Right kidney (tissue), 1 donor: ENCODE measurements at regions not wholly inside any gene's neighbourhood (a gene's known extent, or its start where the extent isn't known, plus 50 kb on each side); places are given as distances from the start of the nearest gene placed in this dataset.

Source experiments
- DNase-seq: peaks from one replicate; pipeline ENCODE4 v3.0.0-alpha.2; 2016

- DNase-seq = no peak
Measured at GRCh38 chr13:53204598-53204997, 176.0 kb downstream of the OLFM4 start.

- DNase-seq = no peak
Measured at GRCh38 chr13:53206455-53206854, 177.8 kb downstream of the OLFM4 start.

- DNase-seq = no peak
Measured at GRCh38 chr13:53207556-53207955, 178.9 kb downstream of the OLFM4 start.

- DNase-seq = no peak
Measured at GRCh38 chr13:53214433-53214832, 185.8 kb downstream of the OLFM4 start.

GRCh38 chr13:53215563-53215962, 186.9 kb downstream of the OLFM4 start:
- DNase-seq = no peak

- DNase-seq = no peak
Measured at GRCh38 chr13:53216773-53217172, 188.2 kb downstream of the OLFM4 start.

- no peak for DNase-seq
Measured at GRCh38 chr13:53217194-53217593, 188.6 kb downstream of the OLFM4 start.

- no peak for DNase-seq
Measured at GRCh38 chr13:53220038-53220437, 191.4 kb downstream of the OLFM4 start.

GRCh38 chr13:53237696-53238095, 209.1 kb downstream of the OLFM4 start:
- DNase-seq = no peak

GRCh38 chr13:53238261-53238660, 209.6 kb downstream of the OLFM4 start:
- DNase-seq = no peak

- DNase-seq = peak; percentile 17
Measured at GRCh38 chr13:53240401-53241025, 211.9 kb downstream of the OLFM4 start.

GRCh38 chr13:53241891-53242348, 213.3 kb downstream of the OLFM4 start:
- no peak for DNase-seq

- no peak for DNase-seq
Measured at GRCh38 chr13:53249236-53249635, 220.6 kb downstream of the OLFM4 start.

- DNase-seq = no peak
Measured at GRCh38 chr13:53250272-53250875, 221.8 kb downstream of the OLFM4 start.

GRCh38 chr13:53250977-53251376, 222.4 kb downstream of the OLFM4 start:
- no peak for DNase-seq

- no peak for DNase-seq
Measured at GRCh38 chr13:53254500-53254899, 225.9 kb downstream of the OLFM4 start.

GRCh38 chr13:53255795-53256194, 227.2 kb downstream of the OLFM4 start:
- no peak for DNase-seq

- DNase-seq = no peak
Measured at GRCh38 chr13:53260594-53260993, 232.0 kb downstream of the OLFM4 start.

- no peak for DNase-seq
Measured at GRCh38 chr13:53264751-53265385, 236.3 kb downstream of the OLFM4 start.

- DNase-seq = no peak
Measured at GRCh38 chr13:53266757-53267156, 238.1 kb downstream of the OLFM4 start.

GRCh38 chr13:53269634-53270033, 241.0 kb downstream of the OLFM4 start:
- DNase-seq = no peak

GRCh38 chr13:53272873-53273272, 244.3 kb downstream of the OLFM4 start:
- DNase-seq = no peak

GRCh38 chr13:53276265-53276664, 247.7 kb downstream of the OLFM4 start:
- DNase-seq = no peak

- DNase-seq = no peak
Measured at GRCh38 chr13:53281677-53282076, 253.1 kb downstream of the OLFM4 start.
